GM12878 (cell line): ENCODE measurements at regions not wholly inside any gene's neighbourhood (a gene's known extent, or its start where the extent isn't known, plus 50 kb on each side); places are given as distances from the start of the nearest gene placed in this dataset.

Experiments used
- BACH1 ChIP-seq: fragments of 450-650 bp; IDR thresholded peaks from 2 replicates; pipeline ENCODE4 v1.6.1; 2017; ENCODE audit warnings: mild to moderate bottlenecking, borderline replicate concordance
- BMI1 ChIP-seq: fragments of 450-650 bp; IDR thresholded peaks from 2 replicates; pipeline ENCODE4 v1.6.1; 2016; ENCODE audit warnings: mild to moderate bottlenecking, moderate library complexity, borderline replicate concordance
- CBX5 ChIP-seq: sonication (generic); IDR thresholded peaks from 2 replicates; pipeline ENCODE4 v1.6.1; 2016; ENCODE audit warnings: low read depth, moderate library complexity, mild to moderate bottlenecking, inconsistent platforms
- EZH2 ChIP-seq: IDR thresholded peaks from 2 replicates; pipeline ENCODE4 v1.6.1; 2012; ENCODE audit warnings: low read depth, mild to moderate bottlenecking, control low read depth, inconsistent platforms, low read length, borderline replicate concordance; ENCODE audit not compliant: control insufficient read depth
- FOXM1 ChIP-seq: IDR thresholded peaks from 2 replicates; pipeline ENCODE4 v1.6.1; 2012; ENCODE audit warnings: low read depth, mild to moderate bottlenecking, inconsistent platforms, low read length, moderate library complexity
- IKZF2 ChIP-seq, 2 experiments: fragments of 450-650 bp; IDR thresholded peaks; 2 replicates each; pipeline ENCODE4 v1.6.1; 2017; ENCODE audit warnings: mild to moderate bottlenecking in 2 of 2, moderate library complexity in 2 of 2
- JUND ChIP-seq: IDR thresholded peaks from 2 replicates; pipeline ENCODE4 v1.6.1; 2012; ENCODE audit warnings: low read depth, mild to moderate bottlenecking, low read length, improper control_type of control experiment, moderate library complexity
- KLF5 ChIP-seq: fragments of 450-650 bp; IDR thresholded peaks from 2 replicates; pipeline ENCODE4 v1.6.1; 2014; ENCODE audit warnings: mild to moderate bottlenecking; ENCODE audit not compliant: partially characterized antibody
- MTA2 ChIP-seq: fragments of 450-650 bp; IDR thresholded peaks from 2 replicates; pipeline ENCODE4 v1.6.1; 2016; ENCODE audit warnings: low read depth, mild to moderate bottlenecking, moderate library complexity
- MTA3 ChIP-seq: IDR thresholded peaks from 2 replicates; pipeline ENCODE4 v1.6.1; 2012; ENCODE audit warnings: low read length, inconsistent platforms, borderline replicate concordance
- MXI1 ChIP-seq: fragments of 150-350 bp; IDR thresholded peaks from 2 replicates; pipeline ENCODE4 v1.6.1; 2011; ENCODE audit warnings: low read depth, mild to moderate bottlenecking, inconsistent platforms, low read length, improper control_type of control experiment
- NRF1 ChIP-seq: conservative IDR thresholded peaks from 2 replicates; pipeline ENCODE4 v1.6.1; 2011; ENCODE audit warnings: mild to moderate bottlenecking, low read depth, low read length, improper control_type of control experiment
- POLR2A ChIP-seq: IDR thresholded peaks from 2 replicates; pipeline ENCODE4 v1.6.1; 2011; ENCODE audit warnings: low read depth, mild to moderate bottlenecking, low read length
- POLR2AphosphoS2 ChIP-seq: IDR thresholded peaks from 2 replicates; pipeline ENCODE4 v1.6.1; 2011; ENCODE audit warnings: low read depth, mild to moderate bottlenecking, low read length, improper control_type of control experiment, moderate library complexity
- POU2F2 ChIP-seq: IDR thresholded peaks from 3 replicates; pipeline ENCODE4 v1.6.1; 2011; ENCODE audit warnings: low read depth, mild to moderate bottlenecking, low read length, borderline replicate concordance
- RBBP5 ChIP-seq: fragments of 200-600 bp; sonication (generic); conservative IDR thresholded peaks from 2 replicates; pipeline ENCODE4 v1.6.1; 2016
- RUNX3 ChIP-seq: IDR thresholded peaks from 2 replicates; pipeline ENCODE4 v1.6.1; 2012; ENCODE audit warnings: low read length, inconsistent platforms
- SMAD5 ChIP-seq: IDR thresholded peaks from 2 replicates; pipeline ENCODE4 v1.6.1; 2016; ENCODE audit warnings: antibody characterized with exemption, low read depth
- SMARCA5 ChIP-seq: fragments of 450-650 bp; IDR thresholded peaks from 2 replicates; pipeline ENCODE4 v1.6.1; 2017; ENCODE audit warnings: mild to moderate bottlenecking
- SP1 ChIP-seq: IDR thresholded peaks from one replicate; pipeline ENCODE4 v1.6.1; 2011; ENCODE audit warnings: low read depth, low read length
- SPI1 ChIP-seq: IDR thresholded peaks from 2 replicates; pipeline ENCODE4 v1.6.1; 2011; ENCODE audit warnings: low read depth, mild to moderate bottlenecking, low read length, moderate library complexity, borderline replicate concordance; ENCODE audit not compliant: insufficient read depth
- TARDBP ChIP-seq: IDR thresholded peaks from 2 replicates; pipeline ENCODE4 v1.6.1; 2016; ENCODE audit warnings: borderline replicate concordance
- TBL1XR1 ChIP-seq: IDR thresholded peaks from 2 replicates; pipeline ENCODE4 v1.6.1; 2012; ENCODE audit warnings: low read depth, low read length, improper control_type of control experiment
- ZNF217 ChIP-seq: fragments of 450-650 bp; IDR thresholded peaks from 2 replicates; pipeline ENCODE4 v1.6.1; 2017; ENCODE audit warnings: antibody characterized with exemption, mild to moderate bottlenecking
- ZNF24 ChIP-seq: fragments of 450-650 bp; IDR thresholded peaks from 2 replicates; pipeline ENCODE4 v1.6.1; 2017; ENCODE audit warnings: antibody characterized with exemption, mild to moderate bottlenecking
- ZNF274 ChIP-seq: IDR thresholded peaks from one replicate; pipeline ENCODE4 v1.8.0; 2011; ENCODE audit not compliant: insufficient read length, insufficient read depth
- TF ChIP-seq, protein P1 (sequence below): IDR thresholded peaks from 2 replicates; pipeline ENCODE4 v1.6.1; 2011; ENCODE audit warnings: mild to moderate bottlenecking, low read depth, low read length, moderate library complexity; ENCODE audit not compliant: insufficient replicate concordance
- TF ChIP-seq, protein P2 (sequence below): fragments of 450-650 bp; IDR thresholded peaks from 2 replicates; pipeline ENCODE4 v1.6.1; 2017; ENCODE audit warnings: borderline replicate concordance
- TF ChIP-seq, protein P3 (sequence below): fragments of 450-650 bp; IDR thresholded peaks from 2 replicates; pipeline ENCODE4 v1.6.1; 2018; ENCODE audit warnings: mild to moderate bottlenecking, low read depth, moderate library complexity; ENCODE audit not compliant: partially characterized antibody

DNA sequence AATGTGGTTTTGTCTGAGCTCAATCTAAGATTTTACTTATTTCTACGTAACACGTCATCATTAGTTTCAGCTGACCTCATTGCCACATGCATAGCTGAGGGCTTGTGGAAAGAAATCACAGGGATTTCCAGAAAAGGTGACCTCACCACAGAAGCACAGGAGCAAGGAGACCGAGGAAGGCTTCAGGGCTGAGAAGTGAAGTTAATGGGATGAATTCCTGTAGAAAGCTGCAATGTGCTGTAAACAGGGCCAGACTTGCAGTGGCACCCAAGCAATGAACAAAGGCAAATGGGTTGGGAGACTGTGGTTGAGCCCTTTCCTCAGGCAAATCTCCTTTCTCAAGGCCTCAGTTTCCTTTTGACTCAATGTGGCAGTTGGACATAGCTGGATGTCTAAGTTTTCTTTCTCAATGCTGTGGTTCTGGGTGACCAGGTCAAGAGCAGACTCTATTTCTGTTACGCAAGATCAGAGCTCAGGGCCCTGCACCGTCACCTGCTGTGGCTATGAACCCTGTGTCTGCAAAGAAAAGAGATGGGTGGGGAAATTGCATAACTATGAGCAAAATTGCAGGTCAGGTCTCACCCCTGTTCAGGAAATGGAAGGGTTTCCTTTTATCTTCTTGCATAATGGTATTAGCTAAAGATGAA lies 252.2 kb upstream of the TBL1XR1 start (continued):
- no peak for TF ChIP-seq MTA2
- 0 out of 3 replicates have a peak, but pooled peaks have one; percentile 43 for TF ChIP-seq POU2F2
- no peak for TF ChIP-seq ZNF217
- TF ChIP-seq ZNF274, result no peak
- TF ChIP-seq TBL1XR1, result no peak
- peak; percentile 89 for TF ChIP-seq RUNX3
- TF ChIP-seq KLF5, result no peak
- TF ChIP-seq, protein P1, sequence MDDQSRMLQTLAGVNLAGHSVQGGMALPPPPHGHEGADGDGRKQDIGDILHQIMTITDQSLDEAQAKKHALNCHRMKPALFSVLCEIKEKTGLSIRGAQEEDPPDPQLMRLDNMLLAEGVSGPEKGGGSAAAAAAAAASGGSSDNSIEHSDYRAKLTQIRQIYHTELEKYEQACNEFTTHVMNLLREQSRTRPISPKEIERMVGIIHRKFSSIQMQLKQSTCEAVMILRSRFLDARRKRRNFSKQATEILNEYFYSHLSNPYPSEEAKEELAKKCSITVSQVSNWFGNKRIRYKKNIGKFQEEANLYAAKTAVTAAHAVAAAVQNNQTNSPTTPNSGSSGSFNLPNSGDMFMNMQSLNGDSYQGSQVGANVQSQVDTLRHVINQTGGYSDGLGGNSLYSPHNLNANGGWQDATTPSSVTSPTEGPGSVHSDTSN, result no peak
- TF ChIP-seq JUND, result no peak
- no peak for TF ChIP-seq SPI1
- no peak for TF ChIP-seq SP1
- no peak for TF ChIP-seq BMI1
- TF ChIP-seq CBX5, result no peak
- no peak for TF ChIP-seq SMARCA5
- peak; percentile 75 for TF ChIP-seq FOXM1
- TF ChIP-seq, protein P2, sequence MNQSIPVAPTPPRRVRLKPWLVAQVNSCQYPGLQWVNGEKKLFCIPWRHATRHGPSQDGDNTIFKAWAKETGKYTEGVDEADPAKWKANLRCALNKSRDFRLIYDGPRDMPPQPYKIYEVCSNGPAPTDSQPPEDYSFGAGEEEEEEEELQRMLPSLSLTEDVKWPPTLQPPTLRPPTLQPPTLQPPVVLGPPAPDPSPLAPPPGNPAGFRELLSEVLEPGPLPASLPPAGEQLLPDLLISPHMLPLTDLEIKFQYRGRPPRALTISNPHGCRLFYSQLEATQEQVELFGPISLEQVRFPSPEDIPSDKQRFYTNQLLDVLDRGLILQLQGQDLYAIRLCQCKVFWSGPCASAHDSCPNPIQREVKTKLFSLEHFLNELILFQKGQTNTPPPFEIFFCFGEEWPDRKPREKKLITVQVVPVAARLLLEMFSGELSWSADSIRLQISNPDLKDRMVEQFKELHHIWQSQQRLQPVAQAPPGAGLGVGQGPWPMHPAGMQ, result no peak
- TF ChIP-seq MXI1, result no peak
- no peak for TF ChIP-seq RBBP5
- TF ChIP-seq NRF1, result no peak
- TF ChIP-seq TARDBP, result no peak
- peak; percentile 53; the same call in 1 of the 2 replicates for TF ChIP-seq MTA3
- TF ChIP-seq, protein P3, sequence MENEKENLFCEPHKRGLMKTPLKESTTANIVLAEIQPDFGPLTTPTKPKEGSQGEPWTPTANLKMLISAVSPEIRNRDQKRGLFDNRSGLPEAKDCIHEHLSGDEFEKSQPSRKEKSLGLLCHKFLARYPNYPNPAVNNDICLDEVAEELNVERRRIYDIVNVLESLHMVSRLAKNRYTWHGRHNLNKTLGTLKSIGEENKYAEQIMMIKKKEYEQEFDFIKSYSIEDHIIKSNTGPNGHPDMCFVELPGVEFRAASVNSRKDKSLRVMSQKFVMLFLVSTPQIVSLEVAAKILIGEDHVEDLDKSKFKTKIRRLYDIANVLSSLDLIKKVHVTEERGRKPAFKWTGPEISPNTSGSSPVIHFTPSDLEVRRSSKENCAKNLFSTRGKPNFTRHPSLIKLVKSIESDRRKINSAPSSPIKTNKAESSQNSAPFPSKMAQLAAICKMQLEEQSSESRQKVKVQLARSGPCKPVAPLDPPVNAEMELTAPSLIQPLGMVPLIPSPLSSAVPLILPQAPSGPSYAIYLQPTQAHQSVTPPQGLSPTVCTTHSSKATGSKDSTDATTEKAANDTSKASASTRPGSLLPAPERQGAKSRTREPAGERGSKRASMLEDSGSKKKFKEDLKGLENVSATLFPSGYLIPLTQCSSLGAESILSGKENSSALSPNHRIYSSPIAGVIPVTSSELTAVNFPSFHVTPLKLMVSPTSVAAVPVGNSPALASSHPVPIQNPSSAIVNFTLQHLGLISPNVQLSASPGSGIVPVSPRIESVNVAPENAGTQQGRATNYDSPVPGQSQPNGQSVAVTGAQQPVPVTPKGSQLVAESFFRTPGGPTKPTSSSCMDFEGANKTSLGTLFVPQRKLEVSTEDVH, result no peak
- TF ChIP-seq EZH2, result no peak
- no peak for TF ChIP-seq POLR2AphosphoS2
- TF ChIP-seq BACH1, result no peak
- no peak for TF ChIP-seq SMAD5
- no peak for TF ChIP-seq POLR2A
- TF ChIP-seq IKZF2 (IDR thresholded peaks at IDR 0.05), result peak in 1 of 2 experiments; percentile 31; a peak in 2 of 4 replicates
- TF ChIP-seq ZNF24, result no peak
